H9 (cell line): ENCODE measurements at regions not wholly inside any gene's neighbourhood (a gene's known extent, or its start where the extent isn't known, plus 50 kb on each side); places are given as distances from the start of the nearest gene placed in this dataset.

Experiments used
- DNase-seq: peaks from one replicate; pipeline ENCODE4 v3.0.0-alpha.2; 2017
- H2AFZ ChIP-seq: one replicate; pipeline ENCODE4 v1.6.1; 2013; ENCODE audit warnings: mild to moderate bottlenecking, low read length, control low read depth, moderate library complexity
- H2AK5ac ChIP-seq: 2 replicates; pipeline ENCODE4 v1.6.1; 2013; ENCODE audit warnings: low read length, control low read depth, mixed read lengths; ENCODE audit not compliant: insufficient read length
- H2BK120ac ChIP-seq: one replicate; pipeline ENCODE4 v1.6.1; 2013; ENCODE audit warnings: low read depth, mild to moderate bottlenecking, low read length, control low read depth, inconsistent platforms; ENCODE audit not compliant: poor library complexity, severe bottlenecking
- H2BK12ac ChIP-seq: 2 replicates; pipeline ENCODE4 v1.6.1; 2013; ENCODE audit warnings: low read length, control low read depth, mixed read lengths, low read depth; ENCODE audit not compliant: insufficient read length
- H2BK15ac ChIP-seq: 2 replicates; pipeline ENCODE4 v1.6.1; 2013; ENCODE audit warnings: low read depth, low read length, control low read depth
- H2BK20ac ChIP-seq: one replicate; pipeline ENCODE4 v1.6.1; 2013; ENCODE audit warnings: low read depth, mild to moderate bottlenecking, low read length, control low read depth, inconsistent platforms; ENCODE audit not compliant: poor library complexity, severe bottlenecking
- H2BK5ac ChIP-seq: 2 replicates; pipeline ENCODE4 v1.6.1; 2013; ENCODE audit warnings: low read length, control low read depth, mixed read lengths; ENCODE audit not compliant: insufficient read length
- H3K14ac ChIP-seq: 2 replicates; pipeline ENCODE4 v1.6.1; 2013; ENCODE audit warnings: low read length, control low read depth; ENCODE audit not compliant: insufficient read depth
- H3K18ac ChIP-seq: 2 replicates; pipeline ENCODE4 v1.6.1; 2013; ENCODE audit warnings: low read depth, mild to moderate bottlenecking, mixed read lengths, low read length, control low read depth; ENCODE audit not compliant: insufficient read length
- H3K23ac ChIP-seq: 2 replicates; pipeline ENCODE4 v1.6.1; 2013; ENCODE audit warnings: low read length, control low read depth, mixed read lengths, low read depth; ENCODE audit not compliant: insufficient read length
- H3K23me2 ChIP-seq: 2 replicates; pipeline ENCODE4 v1.6.1; 2013; ENCODE audit warnings: low read depth, mild to moderate bottlenecking, mixed read lengths, low read length, control low read depth; ENCODE audit not compliant: insufficient read length, poor library complexity, severe bottlenecking
- H3K27ac ChIP-seq: 2 replicates; pipeline ENCODE4 v1.5.1; 2013; ENCODE audit warnings: low read length, control low read depth, mixed read lengths, low read depth; ENCODE audit not compliant: insufficient read length
- H3K27me3 ChIP-seq: 2 replicates; pipeline ENCODE4 v1.6.1; 2013; ENCODE audit warnings: low read length, control low read depth, inconsistent platforms; ENCODE audit not compliant: insufficient read depth
- H3K4ac ChIP-seq: 2 replicates; pipeline ENCODE4 v1.6.1; 2013; ENCODE audit warnings: low read depth, mild to moderate bottlenecking, control low read depth, inconsistent platforms, low read length, moderate library complexity
- H3K4me1 ChIP-seq: 2 replicates; pipeline ENCODE4 v1.6.1; 2013; ENCODE audit warnings: low read length, control low read depth, inconsistent platforms; ENCODE audit not compliant: insufficient read depth
- H3K4me2 ChIP-seq: 2 replicates; pipeline ENCODE4 v1.6.1; 2013; ENCODE audit warnings: low read length, control low read depth, mixed read lengths; ENCODE audit not compliant: insufficient read length, insufficient read depth
- H3K56ac ChIP-seq: 2 replicates; pipeline ENCODE4 v1.6.1; 2013; ENCODE audit warnings: low read depth, mild to moderate bottlenecking, mixed read lengths, low read length, control low read depth; ENCODE audit not compliant: insufficient read length
- H3K79me1 ChIP-seq: 2 replicates; pipeline ENCODE4 v1.6.1; 2013; ENCODE audit warnings: low read depth, mild to moderate bottlenecking, moderate library complexity, low read length, control low read depth, inconsistent platforms; ENCODE audit not compliant: insufficient read depth, poor library complexity, severe bottlenecking
- H3K79me2 ChIP-seq: 2 replicates; pipeline ENCODE4 v1.6.1; 2013; ENCODE audit warnings: low read length, control low read depth, inconsistent platforms; ENCODE audit not compliant: insufficient read depth
- H3K9ac ChIP-seq: 2 replicates; pipeline ENCODE4 v1.6.1; 2013; ENCODE audit warnings: low read length, control low read depth, mixed read lengths; ENCODE audit not compliant: insufficient read length; ENCODE audit errors: extremely low read depth
- H3K9me3 ChIP-seq: one replicate; pipeline ENCODE4 v1.6.1; 2013; ENCODE audit warnings: low read depth, low read length, inconsistent platforms; ENCODE audit not compliant: control insufficient read depth
- H3T11ph ChIP-seq: one replicate; pipeline ENCODE4 v1.6.1; 2013; ENCODE audit warnings: mild to moderate bottlenecking, low read length, control low read depth, inconsistent platforms
- H4K20me1 ChIP-seq: one replicate; pipeline ENCODE4 v1.6.1; 2013; ENCODE audit not compliant: control insufficient read depth, insufficient read length, insufficient read depth
- H4K5ac ChIP-seq: 2 replicates; pipeline ENCODE4 v1.6.1; 2013; ENCODE audit warnings: low read depth, mild to moderate bottlenecking, mixed read lengths, low read length, control low read depth; ENCODE audit not compliant: insufficient read length
- H4K8ac ChIP-seq: replicated peaks from 2 replicates; pipeline ENCODE4 v1.6.1; 2013; ENCODE audit warnings: low read length, control low read depth, mixed read lengths, low read depth; ENCODE audit not compliant: insufficient read length
- H4K91ac ChIP-seq: 2 replicates; pipeline ENCODE4 v1.6.1; 2013; ENCODE audit warnings: low read depth, mild to moderate bottlenecking, moderate library complexity, mixed read lengths, low read length, control low read depth; ENCODE audit not compliant: insufficient read length
- H3K27ac Mint-ChIP-seq, 3 experiments: 2 replicates in 2 of 3; 3 replicates in 1 of 3; pipeline ENCODE4 v1.8.0; 2020 to 2021; ENCODE audit warnings: mixed read lengths in 3 of 3, mild to moderate bottlenecking in 1 of 3, moderate library complexity in 1 of 3
- H3K27me3 Mint-ChIP-seq: 2 replicates; pipeline ENCODE4 v1.8.0; 2021; ENCODE audit warnings: low read depth, mild to moderate bottlenecking, moderate library complexity, mixed read lengths
- H3K36me3 Mint-ChIP-seq, 3 experiments: 2 replicates in 2 of 3; 3 replicates in 1 of 3; pipeline ENCODE4 v1.8.0; 2020 to 2021; ENCODE audit warnings: low read depth in 3 of 3, mixed read lengths in 3 of 3; ENCODE audit not compliant: insufficient read depth in 1 of 3
- H3K4me1 Mint-ChIP-seq, 2 experiments: 2 replicates each; pipeline ENCODE4 v1.8.0; 2020; ENCODE audit warnings: mixed read lengths in 2 of 2
- H3K4me3 Mint-ChIP-seq, 2 experiments: 2 replicates in 1 of 2; 3 replicates in 1 of 2; pipeline ENCODE4 v1.8.0; 2020 to 2021; ENCODE audit warnings: mild to moderate bottlenecking in 2 of 2, mixed read lengths in 2 of 2, moderate library complexity in 1 of 2
- H3K9me3 Mint-ChIP-seq, 2 experiments: 2 replicates in 1 of 2; 3 replicates in 1 of 2; pipeline ENCODE4 v1.8.0; 2020; ENCODE audit warnings: mild to moderate bottlenecking in 2 of 2, mixed read lengths in 2 of 2, moderate library complexity in 1 of 2
- TF ChIP-seq, protein P1 (sequence below): fragments of 200-600 bp; sonication (generic); conservative IDR thresholded peaks from 3 replicates; pipeline ENCODE4 v1.8.0; 2021; ENCODE audit warnings: antibody characterized with exemption, mild to moderate bottlenecking

DNA sequence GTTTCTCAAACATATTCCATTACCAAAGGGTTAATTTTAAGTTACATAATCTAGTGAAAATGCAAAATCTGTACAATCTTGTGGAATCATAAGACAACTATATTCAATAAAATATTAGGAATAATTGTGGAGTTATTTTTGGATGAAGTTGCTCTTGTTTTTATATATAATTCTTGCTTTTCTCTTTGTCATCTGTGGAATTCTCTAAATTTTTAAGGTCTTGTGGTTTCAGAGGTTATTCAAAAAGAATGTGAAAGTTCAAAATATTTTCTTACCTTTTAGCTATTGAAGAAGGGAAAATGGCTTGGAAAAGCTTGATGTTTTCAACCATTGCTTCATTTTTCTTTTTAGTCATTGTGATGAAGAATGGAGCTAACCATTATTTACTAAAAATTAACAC is 552.1 kb downstream of the TFEC start:
- Histone ChIP-seq H2AK5ac (no peak overlapping the region), H3K23ac (no peak overlapping the region), H4K5ac (no peak overlapping the region), H2BK12ac (no peak overlapping the region), H3K18ac (no peak overlapping the region), H3K4me1 (no peaks in the 10 kb centered on the region; the same call in 1 of the 2 replicates), H4K91ac (no peak overlapping the region), H3K9me3 (no peaks in the 10 kb centered on the region), H3T11ph (no peak overlapping the region), H3K23me2 (peaks cover 10% of the 10 kb centered on the region), H2BK5ac (no peak overlapping the region), H3K9ac (no peak overlapping the region), H3K79me2 (no peaks in the 10 kb centered on the region), H3K27me3 (no peaks in the 10 kb centered on the region), H2BK15ac (no peak overlapping the region), H3K4me2 (no peak overlapping the region), H3K4ac (no peak overlapping the region), H3K27ac (no peak overlapping the region), H3K56ac (no peak overlapping the region), H3K79me1 (no peaks in the 10 kb centered on the region), H4K20me1 (no peaks in the 10 kb centered on the region), H2BK120ac (no peak overlapping the region), H2BK20ac (no peak overlapping the region), H4K8ac (no peak overlapping the region), H2AFZ (no peak overlapping the region), H3K14ac (no peak overlapping the region)
- Mint-ChIP-seq H3K4me1 (peaks cover 18 to 21% of the 10 kb centered on the region in 2 experiments), H3K27ac (no peak overlapping the region), H3K36me3 (no peaks in the 10 kb centered on the region), H3K9me3 (no peaks in the 10 kb centered on the region), H3K27me3 (peaks cover 43% of the 10 kb centered on the region), H3K4me3 (no peak overlapping the region)
- no peak for DNase-seq
- TF ChIP-seq, protein P1, sequence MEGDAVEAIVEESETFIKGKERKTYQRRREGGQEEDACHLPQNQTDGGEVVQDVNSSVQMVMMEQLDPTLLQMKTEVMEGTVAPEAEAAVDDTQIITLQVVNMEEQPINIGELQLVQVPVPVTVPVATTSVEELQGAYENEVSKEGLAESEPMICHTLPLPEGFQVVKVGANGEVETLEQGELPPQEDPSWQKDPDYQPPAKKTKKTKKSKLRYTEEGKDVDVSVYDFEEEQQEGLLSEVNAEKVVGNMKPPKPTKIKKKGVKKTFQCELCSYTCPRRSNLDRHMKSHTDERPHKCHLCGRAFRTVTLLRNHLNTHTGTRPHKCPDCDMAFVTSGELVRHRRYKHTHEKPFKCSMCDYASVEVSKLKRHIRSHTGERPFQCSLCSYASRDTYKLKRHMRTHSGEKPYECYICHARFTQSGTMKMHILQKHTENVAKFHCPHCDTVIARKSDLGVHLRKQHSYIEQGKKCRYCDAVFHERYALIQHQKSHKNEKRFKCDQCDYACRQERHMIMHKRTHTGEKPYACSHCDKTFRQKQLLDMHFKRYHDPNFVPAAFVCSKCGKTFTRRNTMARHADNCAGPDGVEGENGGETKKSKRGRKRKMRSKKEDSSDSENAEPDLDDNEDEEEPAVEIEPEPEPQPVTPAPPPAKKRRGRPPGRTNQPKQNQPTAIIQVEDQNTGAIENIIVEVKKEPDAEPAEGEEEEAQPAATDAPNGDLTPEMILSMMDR, result no peak
